ENCODE measurements at regions not wholly inside any gene's neighbourhood (a gene's known extent, or its start where the extent isn't known, plus 50 kb on each side); places are given as distances from the start of the nearest gene placed in this dataset.

- in situ Hi-C loops (cut with MboI; ENCODE audit: low sequenced_read_pairs) = no loop called here
Observed at GRCh38 chr10:57884965-57885617, 382.6 kb downstream of the IPMK start.

- in situ Hi-C loops (cut with MboI; ENCODE audit: low sequenced_read_pairs) = no loop called here
Observed at GRCh38 chr10:57884407-57884806, 383.3 kb downstream of the IPMK start.

GRCh38 chr10:57880446-57881227 is 387.1 kb downstream of the IPMK start:
- in situ Hi-C loops (cut with MboI; ENCODE audit: low sequenced_read_pairs) = no loop called here

- in situ Hi-C loops (cut with MboI; ENCODE audit: low sequenced_read_pairs) = no loop called here
Observed at GRCh38 chr10:57874810-57875209, 392.9 kb downstream of the IPMK start.

- in situ Hi-C loops (cut with MboI; ENCODE audit: low sequenced_read_pairs) = no loop called here
Observed at GRCh38 chr10:57867241-57867640, 400.5 kb downstream of the IPMK start.

GRCh38 chr10:57864765-57865680 is 402.7 kb downstream of the IPMK start:
- in situ Hi-C loops (cut with MboI; ENCODE audit: low sequenced_read_pairs) = no loop called here

- in situ Hi-C loops (cut with MboI; ENCODE audit: low sequenced_read_pairs) = no loop called here
Observed at GRCh38 chr10:57849691-57850357, 417.9 kb downstream of the IPMK start.

- in situ Hi-C loops (cut with MboI; ENCODE audit: low sequenced_read_pairs) = no loop called here
Observed at GRCh38 chr10:57846307-57847065, 421.2 kb downstream of the IPMK start.

GRCh38 chr10:57844387-57844998 is 423.2 kb downstream of the IPMK start:
- in situ Hi-C loops (cut with MboI; ENCODE audit: low sequenced_read_pairs) = no loop called here

GRCh38 chr10:57830877-57831560 is 436.7 kb downstream of the IPMK start:
- in situ Hi-C loops (cut with MboI; ENCODE audit: low sequenced_read_pairs) = no loop called here

- in situ Hi-C loops (cut with MboI; ENCODE audit: low sequenced_read_pairs) = no loop called here
Observed at GRCh38 chr10:57825015-57825414, 442.7 kb downstream of the IPMK start.

GRCh38 chr10:57823398-57823797 is 444.3 kb downstream of the IPMK start:
- in situ Hi-C loops (cut with MboI; ENCODE audit: low sequenced_read_pairs) = no loop called here

GRCh38 chr10:57822965-57823364 is 444.7 kb downstream of the IPMK start:
- in situ Hi-C loops (cut with MboI; ENCODE audit: low sequenced_read_pairs) = no loop called here

GRCh38 chr10:57818522-57818921 is 449.2 kb downstream of the IPMK start:
- in situ Hi-C loops (cut with MboI; ENCODE audit: low sequenced_read_pairs) = no loop called here

- in situ Hi-C loops (cut with MboI; ENCODE audit: low sequenced_read_pairs) = no loop called here
Observed at GRCh38 chr10:57817741-57818140, 450.0 kb downstream of the IPMK start.

- in situ Hi-C loops (cut with MboI; ENCODE audit: low sequenced_read_pairs) = no loop called here
Observed at GRCh38 chr10:57815949-57816348, 451.7 kb downstream of the IPMK start.

GRCh38 chr10:57809961-57810360 is 457.7 kb downstream of the IPMK start:
- in situ Hi-C loops (cut with MboI; ENCODE audit: low sequenced_read_pairs) = no loop called here

GRCh38 chr10:57807906-57808305 is 459.8 kb downstream of the IPMK start:
- in situ Hi-C loops (cut with MboI; ENCODE audit: low sequenced_read_pairs) = no loop called here

- in situ Hi-C loops (cut with MboI; ENCODE audit: low sequenced_read_pairs) = no loop called here
Observed at GRCh38 chr10:57806675-57807074, 461.0 kb downstream of the IPMK start.

All from HL-60/S4 (cell line).